HG03520 (cell line): ENCODE measurements at regions not wholly inside any gene's neighbourhood (a gene's known extent, or its start where the extent isn't known, plus 50 kb on each side); places are given as distances from the start of the nearest gene placed in this dataset.
"Not testable (repeated sequence)": the region's sequence is repeated elsewhere in the genome, so short reads cannot be mapped to it uniquely, and the experiment has no call there.

Experiments
- ATAC-seq: cut with Tn5 transposase; IDR thresholded peaks from one replicate; pipeline ENCODE4 v1.9.1; 2021; ENCODE audit warnings: mild to moderate bottlenecking, moderate library complexity; ENCODE audit not compliant: unreplicated experiment

DNA sequence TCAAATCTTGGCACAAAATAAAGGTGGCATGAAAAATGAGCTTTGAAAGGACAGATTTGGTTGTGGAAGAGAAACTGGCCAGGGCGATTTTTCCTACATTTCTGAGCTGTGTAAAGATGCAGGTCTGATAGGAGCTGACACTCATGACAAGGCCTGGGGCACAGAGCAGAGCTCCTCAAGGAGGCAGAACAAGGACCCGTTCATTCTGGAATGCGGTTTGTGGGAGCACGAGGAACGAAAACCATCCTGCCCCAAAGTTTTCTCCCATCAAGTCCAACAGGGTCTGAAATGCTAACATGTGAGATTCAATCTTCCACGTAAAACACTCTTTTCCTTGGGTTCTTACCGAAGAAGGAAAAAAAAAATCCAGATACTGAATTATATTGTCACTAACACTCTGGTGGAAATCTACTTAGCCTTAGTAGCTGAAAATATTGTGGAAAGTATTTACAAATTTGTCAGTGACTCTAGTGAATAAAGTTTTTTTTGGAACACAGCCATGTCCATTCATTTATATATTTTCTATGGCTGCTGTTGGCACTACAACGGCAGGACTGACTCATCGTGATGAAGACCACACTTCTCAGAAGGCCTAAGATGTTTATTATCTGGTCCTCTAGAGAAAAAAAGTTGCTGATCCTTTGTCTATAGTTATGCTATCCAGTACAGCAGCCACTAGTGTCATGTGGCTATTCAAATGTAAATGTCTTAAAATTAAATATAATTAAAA is 215.7 kb downstream of the BAMBI start:
- no peak for ATAC-seq

DNA sequence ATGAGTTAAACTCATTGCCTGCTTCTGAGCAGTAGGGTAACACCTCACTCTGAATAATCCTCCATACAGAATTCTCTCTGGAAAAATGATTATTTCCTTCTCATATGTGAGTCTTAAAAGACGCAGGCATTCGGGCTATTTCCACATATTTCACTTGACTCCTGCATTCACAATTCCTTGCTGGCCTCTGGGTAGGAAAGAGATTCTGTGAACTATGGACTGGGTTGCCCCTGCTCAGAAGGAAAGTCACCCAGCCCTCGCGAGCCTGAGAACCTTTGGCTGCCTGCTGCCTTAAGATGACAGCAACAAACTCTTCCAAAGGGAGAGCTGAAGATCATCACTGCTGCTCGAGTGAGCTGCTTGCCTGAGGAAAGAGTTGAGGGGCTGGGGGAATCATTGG is 216.8 kb downstream of the BAMBI start:
- no peak for ATAC-seq

DNA sequence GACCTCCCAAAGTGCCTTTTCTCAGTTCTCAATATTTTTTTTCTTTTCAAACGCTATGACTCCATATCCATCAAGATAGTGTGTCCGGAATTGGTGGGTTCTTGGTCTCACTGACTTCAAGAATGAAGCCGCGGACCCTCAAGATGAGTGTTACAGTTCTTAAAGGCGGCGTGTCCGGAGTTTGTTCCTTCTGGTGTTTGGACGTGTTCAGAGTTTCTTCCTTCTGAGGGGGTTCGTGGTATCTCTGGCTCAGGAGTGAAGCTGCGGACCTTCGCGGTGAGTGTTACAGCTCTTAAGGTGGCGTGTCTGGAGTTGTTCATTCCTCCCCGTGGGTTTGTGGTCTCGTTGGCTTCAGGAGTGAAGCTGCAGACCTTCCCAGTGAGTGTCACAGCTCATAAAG is 218.3 kb downstream of the BAMBI start:
- not testable (repeated sequence) for ATAC-seq

- not testable (repeated sequence) for ATAC-seq
Observed at GRCh38 chr10:28896791-28897409, 219.6 kb downstream of the BAMBI start.

DNA sequence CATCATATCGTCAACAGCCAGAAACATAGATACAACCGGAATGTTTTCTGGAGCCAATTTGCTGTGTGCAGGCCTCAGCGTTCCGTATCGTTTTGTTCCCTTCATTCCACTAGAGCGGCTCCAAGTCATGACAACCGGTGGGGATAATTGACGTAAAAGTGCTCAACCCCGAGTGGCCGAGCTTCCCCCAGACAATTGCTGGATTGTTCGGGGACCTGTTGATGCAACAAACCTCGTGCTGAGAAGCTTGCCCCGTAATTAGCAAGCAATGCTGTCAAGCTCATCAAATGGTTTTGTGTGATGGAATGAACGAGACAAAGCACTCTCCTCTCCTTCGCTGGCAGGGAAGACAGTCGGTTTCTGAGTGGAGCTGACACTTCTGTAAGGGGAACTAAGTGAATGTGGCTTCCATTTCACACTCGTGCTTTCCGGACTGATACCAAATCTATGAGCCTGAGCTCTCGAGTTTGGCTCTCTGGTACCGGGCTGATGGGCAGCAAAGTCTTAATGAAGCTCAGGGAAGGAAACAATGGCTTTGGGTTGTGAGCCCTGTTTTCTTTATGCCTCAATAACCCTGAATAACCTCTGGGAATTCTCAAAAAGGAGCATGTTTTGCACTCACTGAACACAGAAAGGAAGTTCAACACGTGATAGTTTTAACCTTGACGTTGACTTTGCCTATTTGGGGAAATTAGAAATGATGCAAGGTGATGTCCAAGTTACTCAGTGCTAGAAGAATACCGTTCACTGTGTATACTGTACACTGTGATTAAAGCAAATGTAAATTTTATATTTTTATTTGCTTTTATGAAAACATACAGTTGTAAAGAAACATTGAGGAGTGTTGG is 220.5 kb downstream of the BAMBI start:
- ATAC-seq = no peak

GRCh38 chr10:28902215-28902614 is 224.9 kb downstream of the BAMBI start:
- ATAC-seq = no peak

- no peak for ATAC-seq
Observed at GRCh38 chr10:28903063-28903462, 225.7 kb downstream of the BAMBI start.

GRCh38 chr10:28903736-28904135 is 226.4 kb downstream of the BAMBI start:
- ATAC-seq = no peak

DNA sequence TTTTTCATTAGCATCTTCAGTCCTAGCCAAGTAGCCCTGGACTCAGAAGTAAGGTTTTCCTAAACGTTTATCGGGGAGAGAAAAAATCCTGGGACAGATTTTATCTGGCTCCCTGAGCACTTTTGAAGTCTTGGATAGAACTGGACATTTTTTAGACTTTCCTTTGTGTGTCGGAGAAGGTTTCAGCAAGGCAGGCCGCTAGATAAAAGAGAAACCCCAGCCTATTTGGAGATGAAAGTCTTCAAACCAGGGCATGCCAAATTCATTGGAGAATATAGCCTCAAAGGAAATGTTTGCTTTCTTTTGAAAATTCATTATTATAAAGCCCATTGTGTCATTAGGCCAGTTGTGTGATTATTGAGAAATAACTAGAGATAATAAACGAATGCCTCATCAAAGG is 228.1 kb downstream of the BAMBI start:
- ATAC-seq = no peak

DNA sequence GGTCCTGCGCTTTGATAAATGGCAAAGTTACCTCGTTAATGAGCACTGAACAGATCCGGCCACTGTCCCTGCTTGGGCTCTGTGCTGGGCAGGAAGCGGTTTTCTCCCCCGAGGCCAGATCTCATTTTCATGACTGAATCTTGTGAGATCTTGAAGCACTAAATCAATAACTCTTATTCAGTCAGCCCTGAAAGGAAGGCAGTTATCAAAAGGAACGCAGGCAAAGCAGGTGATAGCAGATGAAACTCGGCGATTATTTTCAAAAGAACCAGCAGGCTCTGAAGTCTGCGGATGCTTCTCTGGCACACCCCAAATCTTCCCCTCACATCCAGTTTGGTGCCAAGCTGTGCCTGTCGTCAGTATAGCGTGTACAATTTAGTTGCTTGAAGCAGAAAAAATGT is 228.7 kb downstream of the BAMBI start:
- no peak for ATAC-seq

DNA sequence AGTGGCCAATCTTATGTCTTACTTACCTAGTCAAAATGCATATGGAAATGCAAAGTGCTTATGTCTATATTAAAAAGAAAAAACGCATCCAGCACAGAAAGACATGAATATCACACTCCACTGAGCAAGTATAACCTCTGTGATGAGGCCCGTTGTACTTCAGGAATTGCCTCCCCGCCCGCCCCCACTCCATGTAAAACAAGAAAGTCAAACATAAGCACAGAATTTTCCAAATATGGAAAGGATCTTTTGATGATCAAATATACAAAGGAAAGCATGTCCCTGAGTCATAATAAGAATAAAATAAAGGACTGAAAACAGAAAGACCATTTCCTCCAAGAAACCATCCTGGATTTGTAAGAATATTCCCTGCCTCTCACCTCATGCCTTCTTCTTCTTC is 229.1 kb downstream of the BAMBI start:
- ATAC-seq = no peak

- ATAC-seq = no peak
Observed at GRCh38 chr10:28906934-28907333, 229.6 kb downstream of the BAMBI start.

DNA sequence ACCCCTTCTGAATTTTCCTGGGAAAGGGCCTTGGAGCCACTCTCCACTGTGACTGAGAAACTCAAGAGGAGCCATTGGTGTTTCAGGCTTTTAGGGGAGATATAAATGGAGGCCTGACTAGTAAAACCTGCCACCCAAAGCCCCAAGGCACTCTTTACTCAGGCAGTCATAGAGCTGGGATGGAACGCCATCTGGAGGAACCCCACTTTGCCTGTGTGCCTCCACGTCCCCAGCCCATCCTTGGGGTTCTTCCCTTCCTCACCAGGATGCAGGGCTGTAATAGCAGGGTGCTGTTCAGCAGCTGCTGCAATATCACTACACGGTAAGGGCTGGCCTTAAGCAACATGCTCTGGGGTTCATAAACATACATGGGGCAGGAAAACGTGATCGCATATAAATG is 232.6 kb downstream of the BAMBI start:
- no peak for ATAC-seq

- ATAC-seq = no peak
Observed at GRCh38 chr10:28910956-28911355, 233.6 kb downstream of the BAMBI start.

GRCh38 chr10:28911511-28911910 is 234.2 kb downstream of the BAMBI start:
- not testable (repeated sequence) for ATAC-seq

GRCh38 chr10:28912017-28912783 is 234.9 kb downstream of the BAMBI start:
- ATAC-seq = no peak

DNA sequence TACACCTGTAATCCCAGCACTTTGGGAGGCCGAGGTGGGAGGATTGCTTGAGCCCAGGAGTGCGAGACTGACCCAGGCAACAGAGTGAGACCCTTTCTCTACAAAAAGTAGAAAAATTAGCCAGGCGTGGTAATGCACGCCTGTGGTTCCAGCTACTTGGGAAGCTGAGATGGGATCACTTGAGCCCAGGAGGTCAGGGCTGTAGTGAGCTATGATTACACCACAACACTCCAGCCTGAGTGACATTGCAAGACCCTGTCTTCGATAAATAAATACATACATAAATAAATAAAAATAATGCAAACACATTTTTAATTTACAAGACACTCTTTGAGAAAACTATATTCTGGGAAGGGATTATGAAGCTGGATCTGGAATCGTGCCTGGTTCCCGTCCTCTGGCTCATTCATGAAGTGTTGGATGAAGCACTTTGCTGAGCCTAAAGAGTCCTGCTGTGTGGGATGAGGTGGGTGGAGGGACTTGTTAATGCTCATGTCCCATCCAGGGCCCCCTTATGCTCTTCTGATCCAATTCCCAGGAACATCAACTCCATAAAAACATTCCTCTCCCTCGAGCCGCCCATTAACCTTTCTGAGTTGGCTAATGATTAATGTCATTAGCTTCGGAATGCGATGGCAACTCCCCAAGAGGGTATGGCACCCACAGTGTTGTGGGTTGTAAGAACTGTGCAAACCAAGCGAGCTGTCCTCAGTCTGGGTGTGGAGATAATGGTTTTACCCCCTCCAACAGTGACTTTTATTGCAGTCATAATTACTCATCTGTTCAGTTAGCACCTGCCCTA is 236.3 kb downstream of the BAMBI start:
- no peak for ATAC-seq

DNA sequence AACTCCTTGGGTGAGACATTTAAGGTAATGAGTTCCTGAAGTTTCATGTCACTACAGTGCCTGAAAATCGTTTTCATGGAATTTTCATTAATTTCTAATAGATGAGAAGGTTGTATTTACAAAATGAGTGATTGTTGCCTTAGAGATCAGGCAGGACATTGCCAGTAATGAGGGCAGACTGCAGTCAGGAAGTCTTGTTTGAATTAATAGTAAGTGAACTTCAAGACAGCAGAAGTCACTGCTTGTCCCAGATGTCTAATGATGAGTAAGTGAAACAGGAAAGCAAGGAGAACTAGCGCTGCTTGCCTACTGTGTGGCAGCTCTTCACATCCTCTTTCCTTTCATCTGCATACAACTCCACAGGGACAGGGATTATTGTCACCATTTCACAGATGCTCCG is 237.4 kb downstream of the BAMBI start:
- ATAC-seq = no peak

DNA sequence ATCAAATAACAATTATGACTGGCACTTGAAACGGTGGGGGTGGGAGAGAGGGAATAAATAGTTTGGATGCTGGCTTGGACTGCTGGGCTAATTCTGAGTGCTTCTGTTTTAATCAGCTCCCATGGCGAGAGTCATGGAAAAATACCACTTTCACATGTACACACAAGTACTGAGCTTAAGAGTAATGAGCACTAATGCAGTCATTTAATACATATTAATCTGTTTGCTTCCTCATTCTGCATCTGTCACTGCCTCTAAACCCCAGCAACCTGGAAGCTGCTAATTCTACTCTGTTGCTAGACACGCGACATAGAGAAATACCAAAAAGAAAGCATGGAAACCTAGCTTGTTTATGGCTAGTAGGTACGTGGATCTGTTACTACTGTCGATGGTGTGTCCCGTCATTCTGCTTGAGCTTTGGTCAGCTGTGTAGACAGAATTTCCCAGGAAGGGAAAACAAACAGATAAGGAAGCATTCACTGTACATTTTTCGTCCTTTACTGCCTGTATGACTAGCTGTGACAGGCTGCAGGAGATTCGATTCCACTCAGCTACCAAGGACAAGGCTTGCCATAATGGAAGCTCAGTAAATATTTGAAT is 238.8 kb downstream of the BAMBI start:
- no peak for ATAC-seq

DNA sequence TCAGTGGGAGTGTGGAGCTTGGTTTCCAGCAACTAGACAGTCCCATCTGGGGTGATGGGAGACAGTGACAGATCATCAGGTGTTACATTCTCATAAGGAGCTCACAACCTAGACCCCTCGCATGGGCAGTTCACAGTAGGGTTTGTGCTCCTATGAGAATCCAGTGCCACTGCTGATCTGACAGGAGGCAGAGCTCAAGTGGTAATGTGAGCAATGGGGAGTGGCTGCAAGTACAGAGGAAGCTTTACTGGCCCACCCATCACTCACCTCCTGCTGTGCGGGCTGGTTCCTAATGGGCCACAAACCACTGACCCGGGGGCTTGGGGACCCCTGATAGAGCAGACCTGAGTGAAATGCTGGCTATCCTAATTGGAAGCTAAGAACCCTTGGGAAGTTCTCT is 242.8 kb downstream of the BAMBI start:
- ATAC-seq = no peak
